CD4-positive, alpha-beta T cell (primary cell): ENCODE measurements at regions not wholly inside any gene's neighbourhood (a gene's known extent, or its start where the extent isn't known, plus 50 kb on each side); places are given as distances from the start of the nearest gene placed in this dataset.

Experiments used
- ATAC-seq: fragments of 200-7000 bp; cut with Tn5 transposase; one replicate; pipeline ENCODE4 v1.10.0; 2022; ENCODE audit warnings: mild to moderate bottlenecking; ENCODE audit not compliant: poor library complexity
- CTCF ChIA-PET: fragments of 350-600 bp; sonication (Branson Sonifier 250); formaldehyde crosslinking; loops from one replicate; lab custom pipeline; 2021; ENCODE audit warnings: antibody characterized with exemption, inconsistent platforms; lab: Charles Lee
- POLR2A ChIA-PET: fragments of 350-600 bp; sonication (Branson Sonifier 250); formaldehyde crosslinking; loops from one replicate; lab custom pipeline; 2021; ENCODE audit warnings: antibody characterized with exemption, inconsistent platforms; lab: Charles Lee
- DNase-seq, 14 experiments: peaks; one replicate each; pipeline ENCODE4 v3.0.0-alpha.2; 2013 to 2020; ENCODE audit warnings: mixed read lengths in 2 of 14
- H3K27ac ChIP-seq, 2 donors: one replicate each; pipeline versions ENCODE4 v1.5.1 to v1.7.0; 2013; ENCODE audit warnings: low read length in 2 of 2, low read depth in 1 of 2, mild to moderate bottlenecking in 1 of 2
- H3K27me3 ChIP-seq, 2 experiments: 1 replicate in 1 of 2; 2 replicates in 1 of 2; pipeline versions ENCODE4 v1.6.1 to v1.7.0; 2013; ENCODE audit warnings: low read length in 2 of 2, control low read depth in 1 of 2, mild to moderate bottlenecking in 1 of 2, moderate library complexity in 1 of 2; ENCODE audit not compliant: insufficient read depth in 2 of 2, control insufficient read depth in 1 of 2
- H3K36me3 ChIP-seq: one replicate; pipeline ENCODE4 v1.6.1; 2013; ENCODE audit warnings: low read length, control low read depth; ENCODE audit not compliant: insufficient read depth
- H3K4me1 ChIP-seq: one replicate; pipeline ENCODE4 v1.6.1; 2013; ENCODE audit warnings: low read length, control low read depth; ENCODE audit not compliant: insufficient read depth
- H3K4me3 ChIP-seq: one replicate; pipeline ENCODE4 v1.5.1; 2013; ENCODE audit warnings: mild to moderate bottlenecking, low read length, moderate library complexity
- H3K9me3 ChIP-seq, 2 experiments: 1 replicate in 1 of 2; 2 replicates in 1 of 2; pipeline versions ENCODE4 v1.6.1 to v1.7.0; 2013; ENCODE audit warnings: low read length in 2 of 2, mild to moderate bottlenecking in 2 of 2, control low read depth in 1 of 2, moderate library complexity in 1 of 2; ENCODE audit not compliant: control insufficient read depth in 1 of 2, insufficient read depth in 1 of 2
- H3K27ac Mint-ChIP-seq: one replicate; pipeline ENCODE4 v1.8.0; 2020; ENCODE audit warnings: mixed read lengths
- H3K27me3 Mint-ChIP-seq: one replicate; pipeline ENCODE4 v1.8.0; 2021; ENCODE audit warnings: mixed read lengths
- H3K36me3 Mint-ChIP-seq: one replicate; pipeline ENCODE4 v1.8.0; 2021; ENCODE audit warnings: low read depth, mixed read lengths
- H3K4me1 Mint-ChIP-seq: one replicate; pipeline ENCODE4 v1.8.0; 2021; ENCODE audit warnings: low read depth, mixed read lengths
- H3K4me3 Mint-ChIP-seq: one replicate; pipeline ENCODE4 v1.8.0; 2020; ENCODE audit warnings: mild to moderate bottlenecking, mixed read lengths
- H3K9me3 Mint-ChIP-seq: one replicate; pipeline ENCODE4 v1.8.0; 2020; ENCODE audit warnings: mixed read lengths
- intact Hi-C, 2 experiments: fragments of 100-400 bp; cut with DNase I in 1 of 2; cut with micrococcal nuclease in 1 of 2; formaldehyde crosslinking; loops; one replicate each; pipeline versions ENCODE4 v1.15.1 to v1.9.0; 2023 to 2025; cut with DNase I, micrococcal nuclease
- TF ChIP-seq, protein P1 (sequence below): fragments of 200-600 bp; IDR thresholded peaks from one replicate; pipeline ENCODE4 v1.8.0; 2022; ENCODE audit warnings: antibody characterized with exemption, mild to moderate bottlenecking

DNA sequence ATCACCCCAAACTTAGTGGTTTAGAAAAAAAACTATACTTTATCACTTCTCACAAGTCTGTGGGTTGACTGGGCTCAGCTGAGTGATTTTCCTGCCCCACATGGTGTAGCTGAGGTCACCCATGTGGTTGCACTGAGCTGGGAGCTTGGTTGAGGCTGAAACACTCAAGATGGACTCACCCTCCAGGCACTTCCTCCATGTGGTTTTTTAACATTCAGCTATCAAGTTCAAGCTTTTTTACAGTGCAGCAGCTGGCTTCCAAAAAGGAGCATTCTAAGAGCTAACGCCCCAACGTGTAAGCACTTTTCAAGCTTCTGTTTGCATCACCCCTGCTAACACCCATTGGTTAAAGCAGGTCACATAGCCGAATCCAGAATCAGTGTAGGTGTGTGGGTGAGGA lies 105.9 kb upstream of the CREB1 start:
- intact Hi-C loops, result no loop called here
- H3K4me3 Mint-ChIP-seq, result no peak overlapping the region
- CTCF ChIA-PET, result interaction anchor here (0.7 to 1.6 kb wide), 2 partner anchors 12 to 483 kb away, joined by 3 to 4 read pairs; no protein-coding TSS in a partner anchor

DNA sequence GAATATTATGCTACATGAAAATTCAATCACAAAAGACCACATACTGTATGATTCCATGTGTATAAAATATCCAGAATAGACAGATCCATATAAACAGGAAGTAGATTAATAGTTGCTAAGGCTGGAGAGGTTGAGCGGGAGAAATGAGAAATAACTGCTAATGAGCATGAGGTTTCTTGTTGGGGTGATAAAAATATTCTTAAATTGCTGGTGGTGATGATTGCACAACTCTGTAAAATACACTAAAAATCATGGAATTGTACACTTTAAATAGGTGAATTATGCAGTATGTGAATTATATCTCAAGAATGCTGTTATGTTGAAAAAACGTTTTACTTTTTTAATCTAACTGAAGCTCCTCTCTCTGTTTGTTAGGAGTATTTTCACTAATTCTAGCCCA lies 101.8 kb upstream of the CREB1 start:
- no peaks in the 10 kb centered on the region for H3K9me3 Mint-ChIP-seq
- no peaks in the 10 kb centered on the region for H3K4me1 ChIP-seq
- ChIA-PET CTCF (no interaction called here), POLR2A (no interaction called here)
- DNase-seq (no peak), ATAC-seq (no peak)
- H3K4me1 Mint-ChIP-seq, result no peaks in the 10 kb centered on the region
- H3K27me3 Mint-ChIP-seq, result no peaks in the 10 kb centered on the region
- H3K27ac ChIP-seq, result no peak overlapping the region
- no peak overlapping the region for H3K4me3 Mint-ChIP-seq
- TF ChIP-seq, protein P1, sequence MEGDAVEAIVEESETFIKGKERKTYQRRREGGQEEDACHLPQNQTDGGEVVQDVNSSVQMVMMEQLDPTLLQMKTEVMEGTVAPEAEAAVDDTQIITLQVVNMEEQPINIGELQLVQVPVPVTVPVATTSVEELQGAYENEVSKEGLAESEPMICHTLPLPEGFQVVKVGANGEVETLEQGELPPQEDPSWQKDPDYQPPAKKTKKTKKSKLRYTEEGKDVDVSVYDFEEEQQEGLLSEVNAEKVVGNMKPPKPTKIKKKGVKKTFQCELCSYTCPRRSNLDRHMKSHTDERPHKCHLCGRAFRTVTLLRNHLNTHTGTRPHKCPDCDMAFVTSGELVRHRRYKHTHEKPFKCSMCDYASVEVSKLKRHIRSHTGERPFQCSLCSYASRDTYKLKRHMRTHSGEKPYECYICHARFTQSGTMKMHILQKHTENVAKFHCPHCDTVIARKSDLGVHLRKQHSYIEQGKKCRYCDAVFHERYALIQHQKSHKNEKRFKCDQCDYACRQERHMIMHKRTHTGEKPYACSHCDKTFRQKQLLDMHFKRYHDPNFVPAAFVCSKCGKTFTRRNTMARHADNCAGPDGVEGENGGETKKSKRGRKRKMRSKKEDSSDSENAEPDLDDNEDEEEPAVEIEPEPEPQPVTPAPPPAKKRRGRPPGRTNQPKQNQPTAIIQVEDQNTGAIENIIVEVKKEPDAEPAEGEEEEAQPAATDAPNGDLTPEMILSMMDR, result no peak
- intact Hi-C loops, result no loop called here
- peaks cover 0 to 3% of the 10 kb centered on the region in 2 experiments for H3K9me3 ChIP-seq
- H3K27ac Mint-ChIP-seq, result no peak overlapping the region
- H3K36me3 ChIP-seq, result no peaks in the 10 kb centered on the region
- no peak overlapping the region for H3K4me3 ChIP-seq
- no peaks in the 10 kb centered on the region for H3K36me3 Mint-ChIP-seq
- H3K27me3 ChIP-seq, result no peaks in the 10 kb centered on the region

More for the DNA sequence above, 105.9 kb upstream of the CREB1 start:
- Histone ChIP-seq H3K36me3 (no peaks in the 10 kb centered on the region), H3K4me1 (no peaks in the 10 kb centered on the region), H3K27ac (no peak overlapping the region), H3K9me3 (peaks cover 0 to 3% of the 10 kb centered on the region in 2 experiments), H3K27me3 (no peaks in the 10 kb centered on the region), H3K4me3 (no peak overlapping the region)
- H3K36me3 Mint-ChIP-seq, result no peaks in the 10 kb centered on the region
- TF ChIP-seq, protein P1, result no peak
- H3K4me1 Mint-ChIP-seq, result no peaks in the 10 kb centered on the region
- no peak for ATAC-seq
- no peaks in the 10 kb centered on the region for H3K27me3 Mint-ChIP-seq
- DNase-seq, result peak in 3 of 14 experiments; percentile 8 to 50 (median 29)
- no peaks in the 10 kb centered on the region for H3K9me3 Mint-ChIP-seq
- H3K27ac Mint-ChIP-seq, result no peak overlapping the region
- POLR2A ChIA-PET, result interaction anchor here (0.6 kb wide), 1 partner anchor 83 kb away, joined by 3 read pairs; no protein-coding TSS in a partner anchor

DNA sequence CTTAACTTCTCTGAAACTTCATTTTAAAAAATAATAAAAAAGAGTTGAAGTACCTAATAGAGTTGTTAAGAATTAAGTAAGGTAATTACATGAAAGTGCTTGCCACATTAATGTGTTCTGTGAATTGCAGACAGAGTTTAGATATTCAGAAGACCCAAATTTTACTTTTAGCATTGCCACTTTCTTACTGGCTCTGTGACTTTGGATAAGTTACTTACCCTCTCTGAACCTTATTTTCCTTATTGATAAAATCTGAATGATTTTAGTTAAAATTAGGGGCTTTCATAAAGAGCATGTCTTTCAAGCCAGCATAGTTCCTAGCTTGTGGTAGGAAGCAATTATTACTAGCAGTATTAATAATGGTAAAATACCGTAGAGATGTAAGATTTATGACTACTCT lies 101.2 kb upstream of the CREB1 start:
- Mint-ChIP-seq H3K36me3 (no peaks in the 10 kb centered on the region), H3K4me1 (no peaks in the 10 kb centered on the region), H3K9me3 (no peaks in the 10 kb centered on the region), H3K27ac (no peak overlapping the region), H3K27me3 (no peaks in the 10 kb centered on the region), H3K4me3 (no peak overlapping the region)
- POLR2A ChIA-PET, result no interaction called here
- ATAC-seq (no peak), DNase-seq (no peak)
- Histone ChIP-seq H3K27me3 (no peaks in the 10 kb centered on the region), H3K27ac (no peak overlapping the region), H3K4me1 (no peaks in the 10 kb centered on the region), H3K36me3 (no peaks in the 10 kb centered on the region), H3K4me3 (no peak overlapping the region), H3K9me3 (no peaks in the 10 kb centered on the region)
- CTCF ChIA-PET, result no interaction called here
- TF ChIP-seq, protein P1, result no peak
- intact Hi-C loops, result no loop called here
